ENCODE measurements at regions not wholly inside any gene's neighbourhood (a gene's known extent, or its start where the extent isn't known, plus 50 kb on each side); places are given as distances from the start of the nearest gene placed in this dataset.

DNA sequence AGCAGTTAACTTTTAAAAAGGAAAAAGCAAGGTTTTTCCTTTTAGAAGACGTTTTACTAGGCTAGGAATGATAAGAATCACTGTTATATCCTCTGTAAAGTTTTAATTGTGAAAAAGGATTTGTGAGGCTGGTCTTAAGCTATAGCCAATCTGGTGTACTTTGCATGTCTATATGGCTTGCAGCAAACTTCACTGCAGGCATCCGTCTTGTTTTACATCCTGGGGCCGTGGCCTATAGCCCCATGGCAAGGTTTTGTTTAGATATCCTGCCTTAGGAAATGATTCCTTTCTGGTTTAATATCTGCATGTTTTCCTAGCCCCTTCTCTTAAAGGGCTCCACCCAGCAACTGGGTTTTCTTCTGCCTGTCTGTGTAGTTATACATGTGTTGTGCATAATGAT lies 272.8 kb downstream of the ICE1 start:
- Mint-ChIP-seq H3K27ac (no peak overlapping the region), H3K4me3 (no peak overlapping the region), H3K4me1 (ENCODE audit: low read depth) (no peaks in the 10 kb centered on the region), H3K36me3 (ENCODE audit: low read depth) (no peaks in the 10 kb centered on the region), H3K27me3 (ENCODE audit: low read depth) (no peaks in the 10 kb centered on the region), H3K9me3 (no peaks in the 10 kb centered on the region)
- DNase-seq (ENCODE audit: low spot score): no peak

DNA sequence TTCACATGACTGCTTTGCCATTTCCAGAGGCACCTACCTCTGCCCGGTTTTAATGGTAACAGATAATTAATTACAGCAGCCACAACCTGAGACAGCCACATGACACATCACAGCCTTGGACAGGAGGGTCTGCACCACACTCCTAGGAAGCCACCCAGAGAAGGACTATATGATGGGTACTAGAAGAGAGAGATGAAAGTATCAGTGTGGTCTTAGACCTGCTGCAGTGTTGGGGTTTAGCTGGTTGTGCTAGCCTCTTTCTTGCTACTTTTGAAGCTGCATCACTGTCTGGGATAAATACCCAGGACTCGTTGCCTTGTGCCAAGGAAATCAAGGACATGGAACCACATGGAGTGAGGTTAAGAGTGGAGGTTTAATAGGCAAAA lies 266.4 kb downstream of the ICE1 start:
- no peak for DNase-seq (ENCODE audit: low spot score)
- no peaks in the 10 kb centered on the region for H3K36me3 Mint-ChIP-seq (ENCODE audit: low read depth)
- H3K27me3 Mint-ChIP-seq (ENCODE audit: low read depth): no peaks in the 10 kb centered on the region
- H3K27ac Mint-ChIP-seq: no peak overlapping the region
- H3K9me3 Mint-ChIP-seq: peaks cover under 1% of the 10 kb centered on the region
- no peak overlapping the region for H3K4me3 Mint-ChIP-seq
- no peaks in the 10 kb centered on the region for H3K4me1 Mint-ChIP-seq (ENCODE audit: low read depth)

DNA sequence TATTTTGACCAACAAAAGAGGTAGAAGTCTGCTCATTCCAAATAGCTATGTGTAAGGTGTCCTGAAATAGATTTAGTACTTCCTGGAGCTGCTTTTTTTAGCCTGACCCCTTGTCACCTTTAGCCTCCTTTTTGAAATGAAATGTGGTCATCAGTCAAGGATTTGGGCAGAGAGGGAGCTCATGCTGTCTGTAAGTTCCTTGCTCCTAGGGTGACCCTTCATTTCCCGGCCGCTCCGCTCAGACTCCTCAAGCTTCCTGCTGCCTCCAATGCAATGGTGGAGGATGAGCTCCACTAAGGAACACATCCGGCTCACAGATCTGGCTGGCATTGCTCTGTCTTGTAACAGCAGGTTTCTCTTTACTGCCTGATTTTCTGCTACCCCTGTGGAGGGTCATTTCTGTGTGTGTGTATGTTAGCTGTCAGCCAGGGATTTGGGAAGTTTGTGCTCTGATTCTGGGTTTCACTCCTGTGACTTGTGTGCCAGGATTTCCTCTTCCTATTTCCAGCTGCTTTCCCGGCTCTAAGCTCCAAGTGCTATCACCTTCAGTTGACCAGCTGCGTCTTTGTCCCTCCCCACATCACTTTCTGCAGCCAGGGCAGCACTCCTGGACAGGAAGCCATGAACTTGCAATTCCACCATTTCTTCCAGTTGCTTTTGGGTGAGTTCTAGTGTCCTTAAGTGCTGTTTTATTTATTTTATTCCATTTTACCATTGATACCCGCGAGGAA lies 265.9 kb downstream of the ICE1 start:
- DNase-seq (ENCODE audit: low spot score): no peak
- Mint-ChIP-seq H3K4me3 (no peak overlapping the region), H3K4me1 (ENCODE audit: low read depth) (no peaks in the 10 kb centered on the region), H3K27ac (no peak overlapping the region), H3K27me3 (ENCODE audit: low read depth) (no peaks in the 10 kb centered on the region), H3K36me3 (ENCODE audit: low read depth) (no peaks in the 10 kb centered on the region), H3K9me3 (peaks cover 4% of the 10 kb centered on the region)

DNA sequence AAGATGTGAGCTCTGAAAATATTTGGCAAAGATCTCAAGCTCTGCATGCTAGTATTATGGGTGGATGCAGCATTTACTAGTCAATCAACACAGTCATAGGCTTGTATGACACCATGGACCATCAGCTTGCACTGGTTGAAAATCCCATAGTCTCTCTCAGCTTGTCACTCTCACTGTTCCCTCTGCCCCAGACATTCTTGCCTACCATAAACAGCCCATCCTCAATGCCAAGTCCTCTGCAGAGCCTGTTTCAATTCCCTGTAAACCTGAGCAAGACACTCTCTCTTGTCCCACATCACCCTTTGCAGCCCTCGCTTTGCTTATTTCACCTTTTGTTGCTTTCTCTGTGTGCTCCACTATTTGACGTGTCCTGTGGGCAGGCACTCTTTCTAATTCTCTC lies 264.6 kb downstream of the ICE1 start:
- Mint-ChIP-seq H3K4me3 (no peak overlapping the region), H3K27me3 (ENCODE audit: low read depth) (no peaks in the 10 kb centered on the region), H3K4me1 (ENCODE audit: low read depth) (no peaks in the 10 kb centered on the region), H3K36me3 (ENCODE audit: low read depth) (no peaks in the 10 kb centered on the region), H3K9me3 (peaks cover 4% of the 10 kb centered on the region), H3K27ac (no peak overlapping the region)
- no peak for DNase-seq (ENCODE audit: low spot score)

DNA sequence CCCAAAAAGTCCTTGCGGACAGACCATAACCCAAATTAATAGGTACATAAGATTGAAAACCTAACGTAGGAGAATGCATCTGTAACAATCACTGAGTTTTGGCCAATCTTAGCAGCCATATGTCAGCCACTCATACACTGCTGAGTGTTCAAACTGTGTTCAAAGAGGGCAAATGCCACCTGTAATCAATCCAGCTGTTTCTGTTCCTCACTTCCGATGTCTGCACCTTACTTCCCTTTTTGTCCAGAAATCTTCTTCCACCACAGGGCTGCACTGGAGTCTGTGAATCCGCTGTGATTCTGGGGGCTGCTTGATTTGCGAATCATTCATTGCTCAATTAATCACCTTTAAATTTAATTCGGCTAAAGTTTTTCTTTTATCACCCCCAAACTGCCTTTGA lies 263.9 kb downstream of the ICE1 start:
- Mint-ChIP-seq H3K4me1 (ENCODE audit: low read depth) (no peaks in the 10 kb centered on the region), H3K9me3 (peaks cover 4% of the 10 kb centered on the region), H3K36me3 (ENCODE audit: low read depth) (no peaks in the 10 kb centered on the region), H3K27ac (no peak overlapping the region), H3K27me3 (ENCODE audit: low read depth) (no peaks in the 10 kb centered on the region), H3K4me3 (no peak overlapping the region)
- no peak for DNase-seq (ENCODE audit: low spot score)

DNA sequence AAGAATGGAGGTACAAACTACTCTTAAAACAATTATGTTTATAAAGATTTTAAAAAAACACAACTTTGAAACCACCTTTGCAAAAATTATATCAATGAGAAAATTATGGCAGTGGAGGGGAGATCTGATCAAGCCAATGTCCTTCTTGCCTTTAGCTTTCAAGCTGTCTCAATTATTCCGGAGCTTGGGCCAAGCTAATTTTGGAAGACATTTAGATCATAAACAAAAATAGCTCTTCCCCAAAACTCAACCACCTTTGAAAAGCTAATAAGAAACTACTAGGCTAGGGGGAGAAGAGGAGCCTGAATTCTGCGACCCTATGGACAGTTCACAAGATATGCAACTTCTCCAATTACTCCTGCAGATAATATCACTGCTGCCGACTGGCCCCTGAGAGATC lies 263.3 kb downstream of the ICE1 start:
- H3K4me3 Mint-ChIP-seq: no peak overlapping the region
- no peak overlapping the region for H3K27ac Mint-ChIP-seq
- H3K4me1 Mint-ChIP-seq (ENCODE audit: low read depth): no peaks in the 10 kb centered on the region
- H3K9me3 Mint-ChIP-seq: peaks cover 4% of the 10 kb centered on the region
- no peaks in the 10 kb centered on the region for H3K36me3 Mint-ChIP-seq (ENCODE audit: low read depth)
- DNase-seq (ENCODE audit: low spot score): no peak
- no peaks in the 10 kb centered on the region for H3K27me3 Mint-ChIP-seq (ENCODE audit: low read depth)

DNA sequence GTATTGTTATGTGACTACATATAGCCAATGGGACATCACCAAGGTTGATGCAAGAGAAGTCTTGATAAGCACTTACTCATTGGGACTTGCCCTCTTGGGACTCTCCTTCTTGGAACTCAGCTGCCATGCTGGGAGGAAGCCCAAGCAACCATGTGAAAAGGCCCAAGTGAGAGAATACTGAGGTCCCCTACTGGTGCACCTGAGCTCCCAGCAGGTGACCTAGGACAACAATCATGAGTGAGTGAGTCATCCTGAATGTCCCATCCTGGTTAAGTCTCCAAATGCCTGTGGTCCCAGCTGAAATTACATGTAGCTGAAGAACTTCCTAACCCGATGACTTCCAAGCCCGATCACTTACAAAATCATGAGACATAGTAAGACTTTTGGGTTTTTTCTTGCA lies 260.7 kb downstream of the ICE1 start:
- Mint-ChIP-seq H3K27ac (no peak overlapping the region), H3K27me3 (ENCODE audit: low read depth) (no peaks in the 10 kb centered on the region), H3K36me3 (ENCODE audit: low read depth) (no peaks in the 10 kb centered on the region), H3K4me1 (ENCODE audit: low read depth) (no peaks in the 10 kb centered on the region), H3K9me3 (peaks cover 4% of the 10 kb centered on the region), H3K4me3 (no peak overlapping the region)
- DNase-seq (ENCODE audit: low spot score): no peak

DNA sequence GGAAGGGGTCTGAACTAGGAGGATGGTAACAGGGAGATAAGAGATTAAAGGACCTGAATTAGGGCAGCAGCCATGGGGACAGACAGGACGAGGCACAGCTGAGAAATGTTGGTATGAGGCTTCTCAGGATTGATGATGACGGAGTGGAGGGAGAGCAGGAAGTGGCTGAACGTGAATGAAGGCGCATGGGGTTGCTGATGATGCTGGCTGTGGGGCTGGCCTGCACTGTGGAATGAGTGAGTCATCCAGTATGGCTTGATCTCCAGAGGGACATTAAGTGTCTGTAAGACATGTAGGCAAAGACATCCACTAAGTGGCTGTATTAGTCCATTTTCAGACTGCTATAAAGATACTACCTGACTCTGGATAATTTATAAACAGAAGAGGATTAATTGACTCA lies 256.4 kb downstream of the ICE1 start:
- Mint-ChIP-seq H3K9me3 (peaks cover 4% of the 10 kb centered on the region), H3K27ac (no peak overlapping the region), H3K4me3 (no peak overlapping the region), H3K36me3 (ENCODE audit: low read depth) (no peaks in the 10 kb centered on the region), H3K4me1 (ENCODE audit: low read depth) (no peaks in the 10 kb centered on the region), H3K27me3 (ENCODE audit: low read depth) (no peaks in the 10 kb centered on the region)
- DNase-seq (ENCODE audit: low spot score): no peak

DNA sequence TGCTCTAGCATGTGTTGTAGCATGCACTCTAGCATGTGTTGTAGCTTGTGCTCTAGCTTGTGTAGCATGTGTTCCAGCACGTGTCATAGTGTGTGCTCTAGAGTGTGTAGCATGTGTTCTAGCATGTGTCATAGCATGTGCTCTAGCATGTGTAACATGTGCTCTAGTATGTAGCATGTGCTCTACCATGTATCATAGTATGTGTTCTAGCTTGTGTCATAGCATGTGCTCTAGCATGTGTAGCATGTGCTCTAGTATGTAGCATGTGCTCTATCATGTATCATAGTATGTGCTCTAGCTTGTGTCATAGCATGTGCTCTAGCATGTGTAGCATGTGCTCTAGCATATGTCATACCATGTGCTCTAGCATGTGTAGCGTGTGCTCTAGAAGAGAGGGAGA lies 255.3 kb downstream of the ICE1 start:
- Mint-ChIP-seq H3K36me3 (ENCODE audit: low read depth) (no peaks in the 10 kb centered on the region), H3K4me3 (no peak overlapping the region), H3K4me1 (ENCODE audit: low read depth) (no peaks in the 10 kb centered on the region), H3K9me3 (no peaks in the 10 kb centered on the region), H3K27me3 (ENCODE audit: low read depth) (no peaks in the 10 kb centered on the region), H3K27ac (no peak overlapping the region)
- DNase-seq (ENCODE audit: low spot score): no peak

DNA sequence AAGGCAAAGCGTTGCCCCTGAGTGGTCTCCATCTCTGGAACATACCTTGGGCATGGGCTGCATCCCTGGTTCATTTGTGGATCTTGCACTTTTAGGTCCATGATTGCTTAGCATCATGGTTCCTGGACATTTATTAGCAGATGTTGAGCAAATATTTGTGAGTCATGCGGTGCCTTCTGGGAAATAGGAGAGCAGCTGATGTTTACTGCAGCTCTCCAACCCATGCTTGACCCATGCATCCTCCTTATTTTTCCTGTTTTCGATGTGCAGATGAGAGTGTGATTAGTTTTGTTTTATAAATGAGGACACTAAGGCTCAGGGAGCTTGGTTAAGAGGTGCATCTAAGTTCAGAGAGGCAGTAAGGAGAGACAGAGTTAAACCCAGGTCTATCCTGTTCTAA lies 253.7 kb downstream of the ICE1 start:
- DNase-seq (ENCODE audit: low spot score): no peak
- Mint-ChIP-seq H3K9me3 (no peaks in the 10 kb centered on the region), H3K36me3 (ENCODE audit: low read depth) (no peaks in the 10 kb centered on the region), H3K4me1 (ENCODE audit: low read depth) (no peaks in the 10 kb centered on the region), H3K27ac (no peak overlapping the region), H3K4me3 (no peak overlapping the region), H3K27me3 (ENCODE audit: low read depth) (no peaks in the 10 kb centered on the region)

DNA sequence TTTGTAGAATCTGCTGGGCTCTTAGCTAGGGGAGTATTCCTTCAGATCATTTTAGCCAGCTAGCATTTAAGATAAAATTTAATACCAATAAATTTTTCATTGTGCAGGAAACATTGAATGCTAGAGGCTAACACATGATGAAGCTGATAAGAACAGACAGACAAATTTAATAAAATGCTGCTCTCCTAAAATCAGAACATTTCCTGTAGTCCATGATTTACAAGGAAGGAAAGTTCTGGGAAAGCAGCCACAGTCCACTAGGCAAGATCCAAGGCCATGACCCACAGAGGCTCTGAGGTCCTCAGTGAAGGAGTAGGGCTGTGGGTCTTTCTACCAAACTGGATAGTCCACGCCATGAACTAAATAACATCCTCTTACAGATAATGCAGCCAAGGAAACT lies 253.0 kb downstream of the ICE1 start:
- H3K4me3 Mint-ChIP-seq: no peak overlapping the region
- H3K36me3 Mint-ChIP-seq (ENCODE audit: low read depth): no peaks in the 10 kb centered on the region
- H3K27me3 Mint-ChIP-seq (ENCODE audit: low read depth): peaks cover 2% of the 10 kb centered on the region
- no peak overlapping the region for H3K27ac Mint-ChIP-seq
- DNase-seq (ENCODE audit: low spot score): no peak
- no peaks in the 10 kb centered on the region for H3K9me3 Mint-ChIP-seq
- H3K4me1 Mint-ChIP-seq (ENCODE audit: low read depth): no peaks in the 10 kb centered on the region

DNA sequence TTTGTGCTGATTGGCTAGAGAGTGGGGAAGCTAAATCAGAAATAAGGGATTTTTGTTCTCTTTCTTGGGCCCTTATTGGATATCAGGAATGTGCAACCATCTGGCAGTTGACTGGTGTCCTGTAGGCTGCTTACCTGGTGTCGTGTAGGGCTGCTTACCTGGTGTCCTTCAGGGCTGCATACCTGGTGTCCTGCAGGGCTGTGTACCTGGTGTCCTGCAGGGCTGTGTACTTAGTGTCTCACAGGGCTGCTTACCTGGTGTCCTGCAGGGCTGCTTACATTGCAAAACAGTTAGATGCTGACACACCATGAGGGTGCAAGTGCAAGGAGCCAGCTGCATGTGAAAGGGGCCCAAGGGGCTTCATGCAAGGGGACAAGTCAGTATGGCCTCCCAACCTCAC lies 249.3 kb downstream of the ICE1 start:
- H3K27ac Mint-ChIP-seq: no peak overlapping the region
- H3K36me3 Mint-ChIP-seq (ENCODE audit: low read depth): no peaks in the 10 kb centered on the region
- peaks cover 2% of the 10 kb centered on the region for H3K27me3 Mint-ChIP-seq (ENCODE audit: low read depth)
- no peaks in the 10 kb centered on the region for H3K9me3 Mint-ChIP-seq
- no peaks in the 10 kb centered on the region for H3K4me1 Mint-ChIP-seq (ENCODE audit: low read depth)
- DNase-seq (ENCODE audit: low spot score): no peak
- H3K4me3 Mint-ChIP-seq: no peak overlapping the region

DNA sequence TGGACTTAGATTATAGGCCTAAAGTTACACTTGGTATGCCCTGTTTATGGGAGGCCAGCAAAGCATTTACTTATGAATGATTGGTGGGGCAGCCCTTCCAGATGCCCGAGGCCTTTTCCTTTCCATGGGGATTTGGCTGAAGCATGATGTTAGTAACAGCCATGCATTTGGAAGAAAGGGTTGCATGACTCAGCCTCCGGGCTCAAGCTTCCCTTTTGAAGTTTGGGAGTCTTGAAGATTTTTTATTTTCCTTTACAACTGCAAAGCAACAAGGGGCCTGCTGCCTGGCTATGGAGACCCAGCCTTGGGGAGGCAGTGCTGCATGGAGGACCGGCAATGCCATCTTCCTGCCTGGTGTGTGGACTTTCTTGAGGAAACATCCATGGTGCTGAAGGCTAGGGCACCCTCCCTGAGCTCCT lies 244.7 kb downstream of the ICE1 start:
- Mint-ChIP-seq H3K9me3 (no peaks in the 10 kb centered on the region), H3K27me3 (ENCODE audit: low read depth) (peaks cover 2% of the 10 kb centered on the region), H3K27ac (no peak overlapping the region), H3K36me3 (ENCODE audit: low read depth) (no peaks in the 10 kb centered on the region), H3K4me1 (ENCODE audit: low read depth) (no peaks in the 10 kb centered on the region), H3K4me3 (no peak overlapping the region)
- DNase-seq (ENCODE audit: low spot score): no peak

DNA sequence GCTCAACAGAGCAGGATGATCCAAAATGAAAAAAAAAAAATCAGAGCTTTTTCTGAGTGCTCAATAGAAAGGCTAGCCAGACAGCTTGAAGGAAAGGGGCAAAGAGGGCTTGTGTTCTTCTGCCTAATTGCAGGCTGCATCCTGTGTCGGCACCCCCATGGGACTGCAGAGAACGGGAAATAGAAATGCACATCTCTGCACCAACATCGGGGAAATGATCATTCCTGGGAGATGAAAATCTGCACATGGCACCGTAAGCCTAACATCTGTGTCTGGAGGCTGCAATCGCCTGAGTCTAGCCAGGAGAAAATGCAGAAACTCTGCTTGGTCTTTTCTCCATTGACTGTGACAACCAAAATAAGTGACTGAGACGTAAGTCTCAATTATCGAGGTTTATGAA lies 243.9 kb downstream of the ICE1 start:
- Mint-ChIP-seq H3K27ac (no peak overlapping the region), H3K4me1 (ENCODE audit: low read depth) (no peaks in the 10 kb centered on the region), H3K9me3 (no peaks in the 10 kb centered on the region), H3K27me3 (ENCODE audit: low read depth) (peaks cover 2% of the 10 kb centered on the region), H3K36me3 (ENCODE audit: low read depth) (no peaks in the 10 kb centered on the region), H3K4me3 (no peak overlapping the region)
- DNase-seq (ENCODE audit: low spot score): no peak

DNA sequence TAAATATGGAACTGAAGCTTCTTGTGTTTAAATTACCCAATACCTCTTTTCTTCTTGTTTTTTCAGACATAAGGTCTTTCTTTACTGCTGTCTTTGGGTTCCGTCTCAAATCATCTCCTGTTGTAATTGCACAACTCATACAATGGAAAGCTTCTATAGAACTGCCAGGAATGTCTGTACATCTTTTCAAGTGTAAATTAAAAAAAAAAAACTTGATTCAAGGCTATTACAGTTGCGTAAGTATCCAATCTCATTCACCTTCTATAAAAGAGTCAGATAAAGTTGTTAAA lies 243.5 kb downstream of the ICE1 start:
- H3K4me3 Mint-ChIP-seq: no peak overlapping the region
- peaks cover under 1% of the 10 kb centered on the region for H3K27me3 Mint-ChIP-seq (ENCODE audit: low read depth)
- H3K9me3 Mint-ChIP-seq: no peaks in the 10 kb centered on the region
- no peak for DNase-seq (ENCODE audit: low spot score)
- no peaks in the 10 kb centered on the region for H3K4me1 Mint-ChIP-seq (ENCODE audit: low read depth)
- no peaks in the 10 kb centered on the region for H3K36me3 Mint-ChIP-seq (ENCODE audit: low read depth)
- H3K27ac Mint-ChIP-seq: no peak overlapping the region
